ENCODE measurements at regions not wholly inside any gene's neighbourhood (a gene's known extent, or its start where the extent isn't known, plus 50 kb on each side); places are given as distances from the start of the nearest gene placed in this dataset.

DNA sequence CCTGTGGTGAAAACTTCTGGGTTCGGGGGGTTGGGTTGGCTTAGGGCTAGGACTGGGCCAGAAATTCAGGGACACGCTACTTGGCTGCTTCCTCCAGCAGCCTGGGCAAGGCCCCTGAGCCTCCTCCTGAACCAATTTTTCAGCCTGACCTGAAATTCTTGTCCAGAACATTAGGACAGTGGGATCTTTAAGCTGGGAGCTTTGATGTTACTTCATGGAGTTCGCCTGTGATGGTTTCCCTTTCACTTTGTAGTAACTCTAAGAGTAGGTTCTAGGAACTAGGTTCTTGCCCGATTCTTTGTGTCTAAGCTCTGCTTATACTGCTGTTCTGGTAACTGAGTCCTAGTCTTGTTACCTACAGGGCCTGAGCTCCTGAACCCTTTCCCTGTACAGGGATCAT is 75.3 kb downstream of the S1PR1 start:
- 58% methylated on average over 4 of the region's 4 CpGs; no CpG with 5 or more reads in 1 of the 2 donors for WGBS, 2 donors (ENCODE audit: low coverage in 1 of 2)
- TF ChIP-seq POLR2AphosphoS5 (IDR thresholded peaks at IDR 0.05) (no peak), EP300 (IDR thresholded peaks at IDR 0.05; ENCODE audit: low read depth) (no peak), POLR2A (IDR thresholded peaks at IDR 0.05) (no peak)
- TF ChIP-seq, protein P1, sequence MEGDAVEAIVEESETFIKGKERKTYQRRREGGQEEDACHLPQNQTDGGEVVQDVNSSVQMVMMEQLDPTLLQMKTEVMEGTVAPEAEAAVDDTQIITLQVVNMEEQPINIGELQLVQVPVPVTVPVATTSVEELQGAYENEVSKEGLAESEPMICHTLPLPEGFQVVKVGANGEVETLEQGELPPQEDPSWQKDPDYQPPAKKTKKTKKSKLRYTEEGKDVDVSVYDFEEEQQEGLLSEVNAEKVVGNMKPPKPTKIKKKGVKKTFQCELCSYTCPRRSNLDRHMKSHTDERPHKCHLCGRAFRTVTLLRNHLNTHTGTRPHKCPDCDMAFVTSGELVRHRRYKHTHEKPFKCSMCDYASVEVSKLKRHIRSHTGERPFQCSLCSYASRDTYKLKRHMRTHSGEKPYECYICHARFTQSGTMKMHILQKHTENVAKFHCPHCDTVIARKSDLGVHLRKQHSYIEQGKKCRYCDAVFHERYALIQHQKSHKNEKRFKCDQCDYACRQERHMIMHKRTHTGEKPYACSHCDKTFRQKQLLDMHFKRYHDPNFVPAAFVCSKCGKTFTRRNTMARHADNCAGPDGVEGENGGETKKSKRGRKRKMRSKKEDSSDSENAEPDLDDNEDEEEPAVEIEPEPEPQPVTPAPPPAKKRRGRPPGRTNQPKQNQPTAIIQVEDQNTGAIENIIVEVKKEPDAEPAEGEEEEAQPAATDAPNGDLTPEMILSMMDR (IDR thresholded peaks at IDR 0.05) = no peak
- no peak overlapping the region for H3K27ac ChIP-seq
- no peaks in the 10 kb centered on the region for H3K9me3 ChIP-seq
- peaks cover 18% of the 10 kb centered on the region for H3K27me3 ChIP-seq
- intact Hi-C loops (cut with DNase I; ENCODE audit: low total_unique reads) = no loop called here
- no peaks in the 10 kb centered on the region for H3K36me3 ChIP-seq
- H3K4me3 ChIP-seq = no peak overlapping the region
- H3K4me1 ChIP-seq = peaks cover 0 to 13% (median 0%) of the 10 kb centered on the region in 4 donors
- no peak for DNase-seq
- in situ Hi-C loops (cut with MboI; ENCODE audit: low pct_ligation_motif_present in 1 of 4, low pct_unique_long_range_greater_than_20kb in 1 of 4, low sequenced_read_pairs in 3 of 4) = loop anchor here in 1 of 4 donors (5.0 kb wide), 1 partner anchor 40 kb away; no protein-coding TSS in a partner anchor

DNA sequence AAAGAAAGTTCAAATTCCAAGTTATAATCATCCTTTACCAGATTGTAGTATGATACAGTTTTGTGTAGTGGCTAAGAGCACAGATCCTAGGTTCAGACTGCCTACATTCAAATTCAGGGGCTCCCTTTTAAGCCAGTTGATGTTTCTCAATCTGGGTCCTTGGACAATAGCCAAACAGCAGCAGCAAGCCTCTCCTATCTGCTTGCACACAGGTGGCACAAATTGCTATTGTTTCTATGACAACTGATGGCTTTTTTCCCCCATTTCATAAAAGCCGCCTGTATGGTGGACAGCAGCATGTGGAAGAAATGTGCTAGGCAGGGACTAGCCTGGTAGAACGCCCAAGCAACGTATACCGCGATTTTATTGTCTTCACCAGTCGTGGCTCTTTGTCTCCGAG is 76.5 kb downstream of the S1PR1 start:
- no peak overlapping the region for H3K4me3 ChIP-seq
- WGBS, 2 donors (ENCODE audit: low coverage in 1 of 2) = 89% methylated on average over 7 of the region's 7 CpGs
- intact Hi-C loops (cut with DNase I; ENCODE audit: low total_unique reads) = no loop called here

DNA sequence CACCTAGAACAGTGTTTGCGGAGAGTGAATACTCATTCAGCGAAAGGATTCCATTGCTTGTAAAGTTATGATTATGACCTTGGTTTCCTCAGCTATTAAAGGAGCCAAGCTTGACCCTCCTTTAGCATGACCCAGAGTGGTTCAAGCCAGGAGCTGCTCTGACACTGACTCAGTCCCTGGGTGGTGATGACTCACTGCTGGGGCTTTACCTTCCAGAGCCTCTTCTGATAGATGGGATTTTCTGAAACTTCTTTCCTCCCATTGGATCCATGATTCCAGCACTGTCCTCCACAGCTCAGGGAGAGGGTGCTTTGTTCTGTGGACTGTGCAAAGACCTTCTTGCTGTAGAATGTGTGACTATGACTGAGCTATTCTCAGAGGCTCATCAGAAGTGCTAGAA is 77.4 kb downstream of the S1PR1 start:
- intact Hi-C loops (cut with DNase I; ENCODE audit: low total_unique reads) = no loop called here

More for the DNA sequence above, 76.5 kb downstream of the S1PR1 start:
- Histone ChIP-seq H3K36me3 (no peaks in the 10 kb centered on the region), H3K9me3 (no peaks in the 10 kb centered on the region), H3K27me3 (peaks cover 18% of the 10 kb centered on the region), H3K27ac (no peak overlapping the region), H3K4me1 (peaks cover 0 to 13% (median 0%) of the 10 kb centered on the region in 4 donors)
- no peak for DNase-seq
- TF ChIP-seq POLR2A (IDR thresholded peaks at IDR 0.05) (no peak), POLR2AphosphoS5 (IDR thresholded peaks at IDR 0.05) (no peak), EP300 (IDR thresholded peaks at IDR 0.05; ENCODE audit: low read depth) (no peak)
- TF ChIP-seq, protein P1 (IDR thresholded peaks at IDR 0.05) = no peak
- in situ Hi-C loops (cut with MboI; ENCODE audit: low pct_ligation_motif_present in 1 of 4, low pct_unique_long_range_greater_than_20kb in 1 of 4, low sequenced_read_pairs in 3 of 4) = loop anchor here in 1 of 4 donors (5.0 kb wide), 1 partner anchor 39 kb away; no protein-coding TSS in a partner anchor

DNA sequence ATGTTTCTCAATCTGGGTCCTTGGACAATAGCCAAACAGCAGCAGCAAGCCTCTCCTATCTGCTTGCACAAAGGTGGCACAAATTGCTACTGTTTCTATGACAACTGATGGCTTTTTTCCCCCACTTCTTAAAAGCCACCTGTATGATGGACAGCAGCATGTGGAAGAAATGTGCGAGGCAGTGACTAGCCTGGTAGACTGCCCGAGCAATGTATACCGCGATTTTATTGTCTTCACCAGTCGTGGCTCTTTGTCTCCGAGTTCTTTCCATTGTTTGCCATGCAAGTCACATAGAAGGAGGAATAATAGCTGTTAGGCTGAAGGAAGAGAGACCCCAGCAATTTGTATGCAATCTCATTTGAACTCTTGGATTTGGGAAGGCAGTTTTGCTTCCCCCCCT is 79.4 kb downstream of the S1PR1 start:
- in situ Hi-C loops (cut with MboI; ENCODE audit: low pct_ligation_motif_present in 1 of 4, low pct_unique_long_range_greater_than_20kb in 1 of 4, low sequenced_read_pairs in 3 of 4) = no loop called here
- Histone ChIP-seq H3K27ac (no peak overlapping the region), H3K27me3 (peaks cover 2% of the 10 kb centered on the region), H3K9me3 (no peaks in the 10 kb centered on the region), H3K36me3 (no peaks in the 10 kb centered on the region), H3K4me3 (no peak overlapping the region), H3K4me1 (no peaks in the 10 kb centered on the region)
- no peak for DNase-seq
- WGBS, 2 donors (ENCODE audit: low coverage in 1 of 2) = 59 to 71% methylated on average over 6 of the region's 6 CpGs
- intact Hi-C loops (cut with DNase I; ENCODE audit: low total_unique reads) = no loop called here
- TF ChIP-seq, protein P1 (IDR thresholded peaks at IDR 0.05) = no peak
- no peak for TF ChIP-seq EP300 (IDR thresholded peaks at IDR 0.05; ENCODE audit: low read depth)
- TF ChIP-seq POLR2AphosphoS5 (IDR thresholded peaks at IDR 0.05) = no peak
- no peak for TF ChIP-seq POLR2A (IDR thresholded peaks at IDR 0.05)

More for the DNA sequence above, 77.4 kb downstream of the S1PR1 start:
- no peak for TF ChIP-seq EP300 (IDR thresholded peaks at IDR 0.05; ENCODE audit: low read depth)
- TF ChIP-seq, protein P1 (IDR thresholded peaks at IDR 0.05) = no peak
- no peak for TF ChIP-seq POLR2A (IDR thresholded peaks at IDR 0.05)
- no peak for TF ChIP-seq POLR2AphosphoS5 (IDR thresholded peaks at IDR 0.05)
- DNase-seq = no peak
- H3K27ac ChIP-seq = no peak overlapping the region
- WGBS, 2 donors (ENCODE audit: low coverage in 1 of 2) = 91% methylated on average over 2 of the region's 2 CpGs; no CpG with 5 or more reads in 1 of the 2 donors
- peaks cover 13% of the 10 kb centered on the region for H3K27me3 ChIP-seq
- no peak overlapping the region for H3K4me3 ChIP-seq
- H3K4me1 ChIP-seq = peaks cover 0 to 8% (median 0%) of the 10 kb centered on the region in 4 donors
- H3K9me3 ChIP-seq = no peaks in the 10 kb centered on the region
- no peaks in the 10 kb centered on the region for H3K36me3 ChIP-seq
- in situ Hi-C loops (cut with MboI; ENCODE audit: low pct_ligation_motif_present in 1 of 4, low pct_unique_long_range_greater_than_20kb in 1 of 4, low sequenced_read_pairs in 3 of 4) = loop anchor here in 1 of 4 donors (5.0 kb wide), 1 partner anchor 38 kb away; no protein-coding TSS in a partner anchor
